Hematopoietic multipotent progenitor cell treated with erythropoietin and hydrocortisone succinate and interleukin-3 and kit ligand, for 6 days (in vitro differentiated cells): ENCODE measurements at regions not wholly inside any gene's neighbourhood (a gene's known extent, or its start where the extent isn't known, plus 50 kb on each side); places are given as distances from the start of the nearest gene placed in this dataset.
A peak's percentile ranks its signal among the peaks of the same experiment; 100 is the strongest.
"Not testable (repeated sequence)": the region's sequence is repeated elsewhere in the genome, so short reads cannot be mapped to it uniquely, and the experiment has no call there.

Source experiments
- DNase-seq: peaks from one replicate; pipeline ENCODE4 v3.0.0-alpha.2; 2015

GRCh38 chrX:943035-943434 is 269.4 kb downstream of the CRLF2 start:
- DNase-seq = no peak

- DNase-seq = no peak
These were observed 271.8 kb downstream of the CRLF2 start for GRCh38 chrX:940691-941090.

GRCh38 chrX:936979-937769 is 275.3 kb downstream of the CRLF2 start:
- no peak for DNase-seq

- DNase-seq = no peak
These were observed 278.8 kb downstream of the CRLF2 start for GRCh38 chrX:933611-934010.

GRCh38 chrX:928606-929005 is 283.8 kb downstream of the CRLF2 start:
- DNase-seq = peak; percentile 10

- no peak for DNase-seq
These were observed 285.5 kb downstream of the CRLF2 start for GRCh38 chrX:926991-927390.

- no peak for DNase-seq
These were observed 286.4 kb downstream of the CRLF2 start for GRCh38 chrX:926070-926469.

- DNase-seq = no peak
These were observed 286.8 kb downstream of the CRLF2 start for GRCh38 chrX:925652-926061.

- DNase-seq = no peak
These were observed 287.4 kb downstream of the CRLF2 start for GRCh38 chrX:925094-925493.

- peak; percentile 12 for DNase-seq
These were observed 288.4 kb downstream of the CRLF2 start for GRCh38 chrX:924017-924416.

GRCh38 chrX:920234-920799 is 289.7 kb downstream of the SHOX start:
- DNase-seq = no peak

GRCh38 chrX:916230-916599 is 285.6 kb downstream of the SHOX start:
- DNase-seq = no peak

GRCh38 chrX:915427-916229 is 285.0 kb downstream of the SHOX start:
- DNase-seq = peak; percentile 6

GRCh38 chrX:914206-914605 is 283.6 kb downstream of the SHOX start:
- DNase-seq = no peak

GRCh38 chrX:912677-913076 is 282.1 kb downstream of the SHOX start:
- no peak for DNase-seq

GRCh38 chrX:909068-909467 is 278.5 kb downstream of the SHOX start:
- not testable (repeated sequence) for DNase-seq

GRCh38 chrX:906586-906985 is 276.0 kb downstream of the SHOX start:
- no peak for DNase-seq

GRCh38 chrX:905848-906566 is 275.4 kb downstream of the SHOX start:
- no peak for DNase-seq

GRCh38 chrX:903116-903515 is 272.5 kb downstream of the SHOX start:
- DNase-seq = no peak

GRCh38 chrX:896256-896655 is 265.7 kb downstream of the SHOX start:
- DNase-seq = no peak

- DNase-seq = no peak
These were observed 259.5 kb downstream of the SHOX start for GRCh38 chrX:889966-890651.

GRCh38 chrX:887724-888123 is 257.1 kb downstream of the SHOX start:
- not testable (repeated sequence) for DNase-seq

- DNase-seq = no peak
These were observed 253.0 kb downstream of the SHOX start for GRCh38 chrX:883588-883987.
